Brain microvascular endothelial cell (primary cell): ENCODE measurements at regions not wholly inside any gene's neighbourhood (a gene's known extent, or its start where the extent isn't known, plus 50 kb on each side); places are given as distances from the start of the nearest gene placed in this dataset.
A peak's percentile ranks its signal among the peaks of the same experiment; 100 is the strongest.

Experiments
- DNase-seq: peaks from one replicate; pipeline ENCODE4 v3.0.0-alpha.2; 2020
- H3K27ac ChIP-seq: fragments of 250-450 bp; sonication (Bioruptor Pico); 2 replicates; pipeline ENCODE4 v1.5.1; 2020; ENCODE audit warnings: mild to moderate bottlenecking, moderate library complexity
- H3K27me3 ChIP-seq: fragments of 250-450 bp; sonication (Bioruptor Pico); replicated peaks from 2 replicates; pipeline ENCODE4 v1.5.1; 2020; ENCODE audit warnings: mild to moderate bottlenecking
- H3K36me3 ChIP-seq: fragments of 250-450 bp; sonication (Bioruptor Pico); replicated peaks from 2 replicates; pipeline ENCODE4 v1.5.1; 2020; ENCODE audit warnings: mild to moderate bottlenecking
- H3K4me3 ChIP-seq: 2 replicates; pipeline ENCODE4 v1.5.1; 2011; ENCODE audit warnings: low read depth, mild to moderate bottlenecking, control low read depth, low read length, moderate library complexity
- CTCF ChIP-seq: IDR thresholded peaks from 2 replicates; pipeline ENCODE4 v1.5.1; 2011; ENCODE audit warnings: low read depth, mild to moderate bottlenecking, moderate library complexity, low read length, control low read depth, inconsistent platforms; ENCODE audit errors: missing control alignments
- in situ Hi-C: cut with HindIII; loops from 2 replicates; pipeline ENCODE4 v1.10.0; 2017; ENCODE audit warnings: low sequenced_read_pairs, low pct_ligation_motif_present

DNA sequence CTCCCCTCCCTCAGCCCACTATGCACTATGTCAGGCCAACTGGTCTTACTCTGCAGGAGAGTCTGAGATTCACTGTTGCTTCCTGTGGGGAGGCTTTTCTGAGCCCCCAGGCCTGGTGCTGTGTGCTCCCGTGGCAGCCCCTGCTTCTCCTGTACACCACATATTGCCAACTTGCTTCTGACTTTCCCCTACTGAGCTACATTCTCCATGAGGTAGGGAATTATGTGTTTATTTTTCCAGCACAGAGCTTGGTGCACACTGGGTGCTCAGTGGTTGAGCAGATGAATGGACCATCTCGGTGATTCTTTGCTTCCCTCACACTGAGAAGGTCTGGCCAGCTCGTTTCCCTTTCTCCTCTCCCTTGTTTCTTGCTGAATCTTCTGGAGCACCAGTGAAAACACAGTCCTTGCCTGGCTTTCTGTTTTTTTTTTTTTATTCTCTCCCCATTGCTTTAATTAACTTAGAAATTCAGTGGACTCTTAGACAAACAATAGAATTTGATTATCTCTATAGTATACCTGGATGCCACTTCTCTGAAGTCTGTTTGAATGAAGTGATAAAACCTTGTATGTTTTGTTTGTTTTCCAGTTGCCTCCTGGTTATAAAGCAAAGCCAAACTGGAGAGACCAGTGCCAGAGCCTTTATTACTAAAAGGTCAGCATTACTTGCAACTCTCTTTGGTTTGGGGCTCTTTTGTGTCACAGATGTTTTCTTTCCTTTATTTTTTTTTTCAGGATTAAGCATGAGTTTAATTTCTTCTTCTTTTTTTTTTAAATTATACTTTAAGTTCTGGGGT lies 50.3 kb upstream of the CNIH3 start:
- H3K27ac ChIP-seq = peak overlapping the region; percentile 30

More for the DNA sequence above, 50.3 kb upstream of the CNIH3 start:
- no peaks in the 10 kb centered on the region for H3K27me3 ChIP-seq
- TF ChIP-seq CTCF = no peak
- no peaks in the 10 kb centered on the region for H3K36me3 ChIP-seq
- in situ Hi-C loops = no loop called here
- DNase-seq = no peak
- no peak overlapping the region for H3K4me3 ChIP-seq
